GM23338 (cell line): ENCODE measurements at regions not wholly inside any gene's neighbourhood (a gene's known extent, or its start where the extent isn't known, plus 50 kb on each side); places are given as distances from the start of the nearest gene placed in this dataset.

ENCODE experiments used
- ATAC-seq: fragments of 200-7000 bp; cut with Tn5 transposase; 3 replicates; pipeline ENCODE4 v1.9.1; 2020
- DNase-seq: peaks from one replicate; pipeline ENCODE4 v3.0.0-alpha.2; 2015; ENCODE audit warnings: low spot score
- H2AFZ ChIP-seq: fragments of 200-600 bp; sonication (generic); 2 replicates; pipeline ENCODE4 v1.8.0; 2016; ENCODE audit warnings: antibody characterized with exemption, mild to moderate bottlenecking, moderate library complexity
- H3F3A ChIP-seq: fragments of 200-600 bp; sonication (generic); replicated peaks from 2 replicates; pipeline ENCODE4 v1.8.0; 2017; ENCODE audit warnings: antibody characterized with exemption, mixed run types, low read depth
- H3K27ac ChIP-seq: fragments of 200-600 bp; sonication (generic); 2 replicates; pipeline ENCODE4 v1.6.1; 2016; ENCODE audit warnings: low read depth
- H3K27me3 ChIP-seq: fragments of 200-600 bp; sonication (generic); 2 replicates; pipeline ENCODE4 v1.8.0; 2016; ENCODE audit warnings: mild to moderate bottlenecking, mixed run types, moderate library complexity; ENCODE audit not compliant: insufficient read depth
- H3K36me3 ChIP-seq: fragments of 200-600 bp; sonication (generic); 2 replicates; pipeline ENCODE4 v1.8.0; 2016; ENCODE audit warnings: mild to moderate bottlenecking; ENCODE audit not compliant: insufficient read depth
- H3K4me1 ChIP-seq: fragments of 200-600 bp; sonication (generic); 2 replicates; pipeline ENCODE4 v1.8.0; 2016; ENCODE audit warnings: mild to moderate bottlenecking, moderate library complexity; ENCODE audit not compliant: insufficient read depth
- H3K4me2 ChIP-seq: fragments of 200-600 bp; sonication (generic); 2 replicates; pipeline ENCODE4 v1.7.1; 2017; ENCODE audit warnings: mixed run types
- H3K4me3 ChIP-seq: fragments of 200-600 bp; sonication (generic); 2 replicates; pipeline ENCODE4 v1.6.1; 2016; ENCODE audit warnings: mixed run types
- H3K79me2 ChIP-seq: fragments of 200-600 bp; sonication (generic); replicated peaks from 2 replicates; pipeline ENCODE4 v1.8.0; 2017; ENCODE audit warnings: mild to moderate bottlenecking; ENCODE audit not compliant: insufficient read depth
- H3K9me2 ChIP-seq: fragments of 200-600 bp; sonication (generic); 2 replicates; pipeline ENCODE4 v1.8.0; 2017; ENCODE audit not compliant: insufficient read depth
- H4K20me1 ChIP-seq: fragments of 200-600 bp; sonication (generic); replicated peaks from 2 replicates; pipeline ENCODE4 v1.8.0; 2017; ENCODE audit warnings: mild to moderate bottlenecking; ENCODE audit not compliant: insufficient read depth
- H3K27ac Mint-ChIP-seq: 2 replicates; pipeline ENCODE4 v1.8.0; 2020; ENCODE audit warnings: inconsistent platforms, mild to moderate bottlenecking, moderate library complexity, mixed read lengths
- H3K27me3 Mint-ChIP-seq: 3 replicates; pipeline ENCODE4 v1.8.0; 2022; ENCODE audit warnings: low read depth, mild to moderate bottlenecking, moderate library complexity, mixed read lengths, inconsistent platforms; ENCODE audit not compliant: insufficient read depth, poor library complexity
- H3K36me3 Mint-ChIP-seq: 3 replicates; pipeline ENCODE4 v1.8.0; 2021; ENCODE audit warnings: low read depth, mild to moderate bottlenecking, inconsistent platforms, moderate library complexity, mixed read lengths
- H3K4me1 Mint-ChIP-seq: 3 replicates; pipeline ENCODE4 v1.8.0; 2020; ENCODE audit warnings: mild to moderate bottlenecking, inconsistent platforms, mixed read lengths
- H3K4me3 Mint-ChIP-seq: 3 replicates; pipeline ENCODE4 v1.8.0; 2021; ENCODE audit warnings: moderate library complexity, mild to moderate bottlenecking, inconsistent platforms, mixed read lengths
- H3K9me3 Mint-ChIP-seq: 3 replicates; pipeline ENCODE4 v1.8.0; 2020; ENCODE audit warnings: moderate library complexity, mild to moderate bottlenecking, inconsistent platforms, mixed read lengths
- CREB1 ChIP-seq: fragments of 250-450 bp; sonication (Bioruptor Pico); IDR thresholded peaks from 2 replicates; pipeline ENCODE4 v1.5.0; 2020; ENCODE audit warnings: low read depth, mild to moderate bottlenecking, moderate library complexity
- EZH2phosphoT487 ChIP-seq: fragments of 200-600 bp; sonication (generic); IDR thresholded peaks from one replicate; pipeline ENCODE4 v1.8.1; 2018; ENCODE audit warnings: antibody characterized with exemption; ENCODE audit not compliant: unreplicated experiment
- JUNB ChIP-seq: IDR thresholded peaks from one replicate; pipeline ENCODE4 v1.6.1; 2016; ENCODE audit warnings: antibody characterized with exemption; ENCODE audit not compliant: unreplicated experiment
- NANOG ChIP-seq: IDR thresholded peaks from 2 replicates; pipeline ENCODE4 v1.6.1; 2016; ENCODE audit warnings: antibody characterized with exemption, borderline replicate concordance
- STAT1 ChIP-seq: IDR thresholded peaks from one replicate; pipeline ENCODE4 v1.6.1; 2016; ENCODE audit warnings: antibody characterized with exemption; ENCODE audit not compliant: unreplicated experiment
- ZNF114 ChIP-seq: fragments of 250-450 bp; sonication (Bioruptor Pico); IDR thresholded peaks from 2 replicates; pipeline ENCODE4 v1.5.0; 2020; ENCODE audit warnings: mild to moderate bottlenecking, moderate library complexity
- ZNF331 ChIP-seq: fragments of 250-450 bp; sonication (Bioruptor Pico); IDR thresholded peaks from 2 replicates; pipeline ENCODE4 v1.5.0; 2020; ENCODE audit warnings: low read depth, mild to moderate bottlenecking, moderate library complexity
- TF ChIP-seq, protein P1 (sequence below): IDR thresholded peaks from 2 replicates; pipeline ENCODE4 v1.6.1; 2016; ENCODE audit warnings: antibody characterized with exemption
- TF ChIP-seq, protein P2 (sequence below): IDR thresholded peaks from one replicate; pipeline ENCODE4 v1.6.1; 2018; ENCODE audit warnings: antibody characterized with exemption; ENCODE audit not compliant: unreplicated experiment
- TF ChIP-seq, protein P3 (sequence below), 2 experiments: fragments of 200-600 bp in 1 of 2; sonication (generic) in 1 of 2; conservative IDR thresholded peaks; 2 replicates each; pipeline versions ENCODE4 v1.5.1 to v1.6.1; 2016 to 2017; ENCODE audit warnings: antibody characterized with exemption in 2 of 2, low read depth in 2 of 2, mild to moderate bottlenecking in 2 of 2, moderate library complexity in 1 of 2

DNA sequence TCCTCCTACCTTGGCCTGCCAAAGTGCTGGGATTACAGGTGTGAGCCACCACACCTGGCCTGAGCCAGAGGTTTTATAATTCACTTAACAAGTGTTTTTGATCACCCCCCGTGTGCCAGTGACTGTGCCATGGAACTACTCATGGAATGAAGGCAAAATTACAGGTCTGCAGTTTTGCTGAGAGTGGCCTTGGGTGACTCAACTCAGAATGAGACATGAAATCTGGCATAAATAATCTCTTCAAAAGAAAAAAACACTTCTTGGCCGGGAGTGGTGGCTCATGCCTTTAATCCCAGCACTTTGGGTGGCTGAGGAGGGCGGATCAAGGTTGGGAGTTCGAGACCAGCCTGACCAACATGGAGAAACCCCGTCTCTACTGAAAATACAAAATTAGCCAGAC lies 166.9 kb upstream of the SALL4 start:
- Histone ChIP-seq H2AFZ (no peak overlapping the region), H3K27me3 (no peaks in the 10 kb centered on the region), H4K20me1 (no peaks in the 10 kb centered on the region), H3F3A (no peaks in the 10 kb centered on the region), H3K27ac (no peak overlapping the region), H3K79me2 (no peaks in the 10 kb centered on the region), H3K4me2 (no peak overlapping the region), H3K9me2 (no peaks in the 10 kb centered on the region), H3K4me3 (no peak overlapping the region), H3K4me1 (peaks cover 2% of the 10 kb centered on the region; the same call in 1 of the 2 replicates), H3K36me3 (no peaks in the 10 kb centered on the region)
- DNase-seq (no peak), ATAC-seq (no peak)
- peaks cover 5% of the 10 kb centered on the region for H3K27me3 Mint-ChIP-seq
- no peak overlapping the region for H3K4me3 Mint-ChIP-seq
- H3K27ac Mint-ChIP-seq, result no peak overlapping the region
- no peaks in the 10 kb centered on the region for H3K9me3 Mint-ChIP-seq
- peaks cover 6% of the 10 kb centered on the region; the same call in 1 of the 3 replicates for H3K4me1 Mint-ChIP-seq
- no peaks in the 10 kb centered on the region for H3K36me3 Mint-ChIP-seq
- TF ChIP-seq ZNF331 (CRISPR knock-in tag) (no peak), NANOG (no peak), EZH2phosphoT487 (no peak), ZNF114 (CRISPR knock-in tag) (no peak)
- TF ChIP-seq, protein P1, sequence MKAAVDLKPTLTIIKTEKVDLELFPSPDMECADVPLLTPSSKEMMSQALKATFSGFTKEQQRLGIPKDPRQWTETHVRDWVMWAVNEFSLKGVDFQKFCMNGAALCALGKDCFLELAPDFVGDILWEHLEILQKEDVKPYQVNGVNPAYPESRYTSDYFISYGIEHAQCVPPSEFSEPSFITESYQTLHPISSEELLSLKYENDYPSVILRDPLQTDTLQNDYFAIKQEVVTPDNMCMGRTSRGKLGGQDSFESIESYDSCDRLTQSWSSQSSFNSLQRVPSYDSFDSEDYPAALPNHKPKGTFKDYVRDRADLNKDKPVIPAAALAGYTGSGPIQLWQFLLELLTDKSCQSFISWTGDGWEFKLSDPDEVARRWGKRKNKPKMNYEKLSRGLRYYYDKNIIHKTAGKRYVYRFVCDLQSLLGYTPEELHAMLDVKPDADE, result no peak

DNA sequence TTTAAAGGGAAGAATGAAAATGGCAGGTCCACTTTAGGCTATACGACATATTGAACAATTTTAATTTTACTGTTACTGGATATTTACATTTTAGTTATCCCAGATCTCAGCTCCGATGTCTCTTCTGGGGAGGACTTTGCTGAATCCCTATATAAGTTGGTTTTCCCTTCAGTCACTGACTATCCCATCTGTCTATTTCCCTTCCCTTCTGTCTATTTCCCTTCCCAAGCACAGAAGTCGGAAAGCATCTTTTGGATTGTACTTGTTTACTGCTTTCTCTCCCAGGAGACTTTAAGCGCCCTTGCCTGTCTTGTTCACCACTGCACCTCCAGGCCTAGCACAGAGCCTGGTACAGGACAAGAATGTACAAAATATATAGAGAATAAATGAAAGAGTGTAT lies 165.8 kb upstream of the SALL4 start:
- Histone ChIP-seq H3K9me2 (no peaks in the 10 kb centered on the region), H3K36me3 (no peaks in the 10 kb centered on the region), H3K79me2 (no peaks in the 10 kb centered on the region), H3K27ac (no peak overlapping the region), H3K4me1 (peaks cover 2% of the 10 kb centered on the region; the same call in 1 of the 2 replicates), H2AFZ (no peak overlapping the region), H3K4me3 (no peak overlapping the region), H3F3A (no peaks in the 10 kb centered on the region), H4K20me1 (no peaks in the 10 kb centered on the region), H3K27me3 (no peaks in the 10 kb centered on the region), H3K4me2 (no peak overlapping the region)
- ATAC-seq (no peak), DNase-seq (no peak)
- Mint-ChIP-seq H3K36me3 (no peaks in the 10 kb centered on the region), H3K9me3 (no peaks in the 10 kb centered on the region), H3K27ac (no peak overlapping the region; the same call in 1 of the 2 replicates), H3K4me1 (peaks cover 11% of the 10 kb centered on the region; the same call in 2 of the 3 replicates), H3K27me3 (peaks cover 3% of the 10 kb centered on the region), H3K4me3 (no peak overlapping the region)
- no peak for TF ChIP-seq CREB1
- no peak for TF ChIP-seq EZH2phosphoT487
- TF ChIP-seq, protein P2, sequence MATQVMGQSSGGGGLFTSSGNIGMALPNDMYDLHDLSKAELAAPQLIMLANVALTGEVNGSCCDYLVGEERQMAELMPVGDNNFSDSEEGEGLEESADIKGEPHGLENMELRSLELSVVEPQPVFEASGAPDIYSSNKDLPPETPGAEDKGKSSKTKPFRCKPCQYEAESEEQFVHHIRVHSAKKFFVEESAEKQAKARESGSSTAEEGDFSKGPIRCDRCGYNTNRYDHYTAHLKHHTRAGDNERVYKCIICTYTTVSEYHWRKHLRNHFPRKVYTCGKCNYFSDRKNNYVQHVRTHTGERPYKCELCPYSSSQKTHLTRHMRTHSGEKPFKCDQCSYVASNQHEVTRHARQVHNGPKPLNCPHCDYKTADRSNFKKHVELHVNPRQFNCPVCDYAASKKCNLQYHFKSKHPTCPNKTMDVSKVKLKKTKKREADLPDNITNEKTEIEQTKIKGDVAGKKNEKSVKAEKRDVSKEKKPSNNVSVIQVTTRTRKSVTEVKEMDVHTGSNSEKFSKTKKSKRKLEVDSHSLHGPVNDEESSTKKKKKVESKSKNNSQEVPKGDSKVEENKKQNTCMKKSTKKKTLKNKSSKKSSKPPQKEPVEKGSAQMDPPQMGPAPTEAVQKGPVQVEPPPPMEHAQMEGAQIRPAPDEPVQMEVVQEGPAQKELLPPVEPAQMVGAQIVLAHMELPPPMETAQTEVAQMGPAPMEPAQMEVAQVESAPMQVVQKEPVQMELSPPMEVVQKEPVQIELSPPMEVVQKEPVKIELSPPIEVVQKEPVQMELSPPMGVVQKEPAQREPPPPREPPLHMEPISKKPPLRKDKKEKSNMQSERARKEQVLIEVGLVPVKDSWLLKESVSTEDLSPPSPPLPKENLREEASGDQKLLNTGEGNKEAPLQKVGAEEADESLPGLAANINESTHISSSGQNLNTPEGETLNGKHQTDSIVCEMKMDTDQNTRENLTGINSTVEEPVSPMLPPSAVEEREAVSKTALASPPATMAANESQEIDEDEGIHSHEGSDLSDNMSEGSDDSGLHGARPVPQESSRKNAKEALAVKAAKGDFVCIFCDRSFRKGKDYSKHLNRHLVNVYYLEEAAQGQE, result no peak
- no peak for TF ChIP-seq STAT1
- no peak for TF ChIP-seq NANOG
- TF ChIP-seq, protein P3, sequence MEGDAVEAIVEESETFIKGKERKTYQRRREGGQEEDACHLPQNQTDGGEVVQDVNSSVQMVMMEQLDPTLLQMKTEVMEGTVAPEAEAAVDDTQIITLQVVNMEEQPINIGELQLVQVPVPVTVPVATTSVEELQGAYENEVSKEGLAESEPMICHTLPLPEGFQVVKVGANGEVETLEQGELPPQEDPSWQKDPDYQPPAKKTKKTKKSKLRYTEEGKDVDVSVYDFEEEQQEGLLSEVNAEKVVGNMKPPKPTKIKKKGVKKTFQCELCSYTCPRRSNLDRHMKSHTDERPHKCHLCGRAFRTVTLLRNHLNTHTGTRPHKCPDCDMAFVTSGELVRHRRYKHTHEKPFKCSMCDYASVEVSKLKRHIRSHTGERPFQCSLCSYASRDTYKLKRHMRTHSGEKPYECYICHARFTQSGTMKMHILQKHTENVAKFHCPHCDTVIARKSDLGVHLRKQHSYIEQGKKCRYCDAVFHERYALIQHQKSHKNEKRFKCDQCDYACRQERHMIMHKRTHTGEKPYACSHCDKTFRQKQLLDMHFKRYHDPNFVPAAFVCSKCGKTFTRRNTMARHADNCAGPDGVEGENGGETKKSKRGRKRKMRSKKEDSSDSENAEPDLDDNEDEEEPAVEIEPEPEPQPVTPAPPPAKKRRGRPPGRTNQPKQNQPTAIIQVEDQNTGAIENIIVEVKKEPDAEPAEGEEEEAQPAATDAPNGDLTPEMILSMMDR (conservative IDR thresholded peaks at IDR 0.05; ENCODE audit: low read depth in 2 of 2), result no peak
- TF ChIP-seq, protein P1, result no peak
- TF ChIP-seq ZNF331 (CRISPR knock-in tag), result no peak
- TF ChIP-seq JUNB, result no peak
- TF ChIP-seq ZNF114 (CRISPR knock-in tag), result no peak
